Endothelial cell of umbilical vein (primary cell): ENCODE measurements at regions not wholly inside any gene's neighbourhood (a gene's known extent, or its start where the extent isn't known, plus 50 kb on each side); places are given as distances from the start of the nearest gene placed in this dataset.

ENCODE experiments used
- BruUV-seq: library from RNA; stranded (reverse); fragments of 400-500 nt; replicated peaks from 2 replicates; lab custom pipeline; 2021; lab: Mats Ljungman, UMichigan
- CTCF ChIA-PET: fragments of 300-600, 350-600 bp; sonication (Branson Sonifier 250); formaldehyde crosslinking; loops from one replicate; lab custom pipeline; 2021; ENCODE audit warnings: antibody characterized with exemption, inconsistent platforms; lab: Charles Lee
- POLR2A ChIA-PET: fragments of 300-600, 350-600 bp; sonication (Branson Sonifier 250); formaldehyde crosslinking; loops from one replicate; lab custom pipeline; 2021; ENCODE audit warnings: antibody characterized with exemption, inconsistent platforms; lab: Charles Lee
- DNase-seq: peaks from one replicate; pipeline ENCODE4 v3.0.0-alpha.2; 2011; ENCODE audit warnings: low read depth, low spot score
- FAIRE-seq: peaks from 2 replicates; lab custom pipeline; 2011; peaks lifted over from hg19 to GRCh38; lab: Jason Lieb, UNC
- H2AFZ ChIP-seq: 2 replicates; pipeline ENCODE4 v1.6.0; 2012; ENCODE audit warnings: low read depth, low read length, control low read depth, inconsistent platforms
- H3K27ac ChIP-seq: 2 replicates; pipeline ENCODE4 v1.5.1; 2011; ENCODE audit warnings: low read depth, mild to moderate bottlenecking, control low read depth, low read length, moderate library complexity; ENCODE audit not compliant: insufficient read depth
- H3K27me3 ChIP-seq, 2 experiments: 2 replicates each; pipeline versions ENCODE4 v1.6.0 to v1.6.1; 2011; ENCODE audit warnings: low read length in 2 of 2, mixed read lengths in 1 of 2; ENCODE audit not compliant: control insufficient read depth in 2 of 2, insufficient read depth in 2 of 2
- H3K36me3 ChIP-seq, 2 experiments: 2 replicates in 1 of 2; 3 replicates in 1 of 2; pipeline ENCODE4 v1.5.1; 2011; ENCODE audit warnings: low read length in 2 of 2, mild to moderate bottlenecking in 1 of 2, moderate library complexity in 1 of 2; ENCODE audit not compliant: control insufficient read depth in 2 of 2, insufficient read depth in 2 of 2; ENCODE audit errors: extremely low read depth in 1 of 2
- H3K4me1 ChIP-seq: 3 replicates; pipeline ENCODE4 v1.5.1; 2011; ENCODE audit warnings: mild to moderate bottlenecking, low read length; ENCODE audit not compliant: control insufficient read depth, insufficient read depth; ENCODE audit errors: extremely low read depth
- H3K4me2 ChIP-seq: 2 replicates; pipeline ENCODE4 v1.6.1; 2011; ENCODE audit warnings: low read length, control low read depth, mixed read lengths; ENCODE audit not compliant: insufficient read depth
- H3K4me3 ChIP-seq, 3 experiments: fragments of 200-600 bp in 1 of 3; sonication (generic), shearing (Covaris generic) in 1 of 3; replicated peaks in 1 of 3; 2 replicates each; pipeline ENCODE4 v1.5.1; 2011 to 2016; ENCODE audit warnings: control low read depth in 3 of 3, low read length in 3 of 3, mild to moderate bottlenecking in 2 of 3, inconsistent platforms in 1 of 3, low read depth in 1 of 3, moderate library complexity in 1 of 3; ENCODE audit not compliant: insufficient read depth in 1 of 3
- H3K79me2 ChIP-seq: 2 replicates; pipeline ENCODE4 v1.6.0; 2012; ENCODE audit warnings: low read length, inconsistent platforms; ENCODE audit not compliant: control insufficient read depth, insufficient read depth
- H3K9ac ChIP-seq: replicated peaks from 2 replicates; pipeline ENCODE3; 2011; ENCODE audit warnings: low read length, control low read depth; ENCODE audit not compliant: insufficient read depth; ENCODE audit errors: extremely low read depth
- H3K9me1 ChIP-seq: replicated peaks from 3 replicates; pipeline ENCODE4 v1.6.0; 2011; ENCODE audit warnings: mild to moderate bottlenecking, low read length; ENCODE audit not compliant: control insufficient read depth, insufficient read depth; ENCODE audit errors: extremely low read depth
- H3K9me3 ChIP-seq: replicated peaks from 2 replicates; pipeline ENCODE4 v1.5.1; 2012; ENCODE audit warnings: low read length, inconsistent platforms; ENCODE audit not compliant: control insufficient read depth, insufficient read depth
- H4K20me1 ChIP-seq: replicated peaks from 2 replicates; pipeline ENCODE3; 2011; ENCODE audit warnings: mild to moderate bottlenecking, low read length; ENCODE audit not compliant: control insufficient read depth, insufficient read depth; ENCODE audit errors: extremely low read depth
- CTCF ChIP-seq, 2 donors: IDR thresholded peaks; 1 replicate in 1 of 2; 2 replicates in 1 of 2; pipeline ENCODE4 v1.5.1; 2011; ENCODE audit warnings: low read length in 2 of 2, mild to moderate bottlenecking in 2 of 2, moderate library complexity in 2 of 2, control low read depth in 1 of 2, inconsistent platforms in 1 of 2, low read depth in 1 of 2; ENCODE audit not compliant: insufficient read depth in 1 of 2; ENCODE audit errors: extremely low read depth in 1 of 2
- EZH2 ChIP-seq: IDR thresholded peaks from 2 replicates; pipeline ENCODE4 v1.6.1; 2012; ENCODE audit warnings: borderline replicate concordance, low read depth, mild to moderate bottlenecking, moderate library complexity, low read length, inconsistent platforms; ENCODE audit not compliant: severe bottlenecking
- FOS ChIP-seq: IDR thresholded peaks from 2 replicates; pipeline ENCODE4 v1.6.1; 2011; ENCODE audit warnings: mild to moderate bottlenecking, low read length, moderate library complexity, borderline replicate concordance; ENCODE audit not compliant: insufficient read depth
- GATA2 ChIP-seq: IDR thresholded peaks from 2 replicates; pipeline ENCODE4 v1.7.0; 2011; ENCODE audit warnings: low read depth, mild to moderate bottlenecking, moderate library complexity, mixed read lengths, low read length; ENCODE audit not compliant: insufficient read length, insufficient read depth
- JUN ChIP-seq: IDR thresholded peaks from 2 replicates; pipeline ENCODE4 v1.6.1; 2011; ENCODE audit warnings: borderline replicate concordance, low read depth; ENCODE audit not compliant: insufficient read length, insufficient read depth
- MAX ChIP-seq: IDR thresholded peaks from 2 replicates; pipeline ENCODE4 v1.6.1; 2011; ENCODE audit not compliant: insufficient read depth, insufficient read length
- MYC ChIP-seq: IDR thresholded peaks from one replicate; pipeline ENCODE4 v1.6.1; 2011; ENCODE audit warnings: mild to moderate bottlenecking, low read depth, low read length
- POLR2A ChIP-seq: IDR thresholded peaks from 2 replicates; pipeline ENCODE4 v1.6.1; 2012; ENCODE audit warnings: low read depth, mild to moderate bottlenecking, control low read depth, low read length
- POLR2AphosphoS5 ChIP-seq: IDR thresholded peaks from 2 replicates; pipeline ENCODE4 v1.6.1; 2012; ENCODE audit warnings: low read depth, mild to moderate bottlenecking, control low read depth, low read length, moderate library complexity; ENCODE audit not compliant: insufficient read depth
- dilution Hi-C: fragments of 300-500 bp; cut with MboI; formaldehyde crosslinking; loops from one replicate; pipeline ENCODE4 v1.15.0; 2019; ENCODE audit warnings: low sequenced_read_pairs; ENCODE audit not compliant: extremely low pct_ligation_motif_present
- intact Hi-C: fragments of 100-400 bp; cut with micrococcal nuclease; formaldehyde crosslinking; loops from one replicate; pipeline ENCODE4 v1.10.0; 2022

- no peak overlapping the region for H2AFZ ChIP-seq
- FAIRE-seq (no peak), DNase-seq (no peak)
- H3K4me2 ChIP-seq = no peak overlapping the region
- CTCF ChIA-PET = interaction anchor here (0.9 to 1.0 kb wide), 2 partner anchors 20 to 33 kb away, joined by 3 read pairs; no protein-coding TSS in a partner anchor
- POLR2A ChIA-PET = no interaction called here
- H3K4me3 ChIP-seq = no peak overlapping the region
- BruUV-seq = no TSS peak
- H3K9ac ChIP-seq = no peak overlapping the region
- H3K79me2 ChIP-seq = no peaks in the 10 kb centered on the region
- TF ChIP-seq POLR2AphosphoS5 = no peak
- no peak for TF ChIP-seq CTCF (IDR thresholded peaks at IDR 0.05; ENCODE audit: extremely low read depth in 1 of 2, insufficient read depth in 1 of 2, low read depth in 1 of 2, low read length in 2 of 2)
- TF ChIP-seq MYC = no peak
- TF ChIP-seq JUN = no peak
- no peak for TF ChIP-seq GATA2
- TF ChIP-seq MAX = no peak
- TF ChIP-seq POLR2A = no peak
- no peak for TF ChIP-seq EZH2
- TF ChIP-seq FOS = no peak
- H3K4me1 ChIP-seq = no peaks in the 10 kb centered on the region
- H3K9me1 ChIP-seq = no peaks in the 10 kb centered on the region
- dilution Hi-C loops = no loop called here
- H3K9me3 ChIP-seq = no peaks in the 10 kb centered on the region
- no peaks in the 10 kb centered on the region for H4K20me1 ChIP-seq
- H3K36me3 ChIP-seq = no peaks in the 10 kb centered on the region
- intact Hi-C loops = no loop called here
- no peaks in the 10 kb centered on the region for H3K27me3 ChIP-seq
- no peak overlapping the region for H3K27ac ChIP-seq
Observed at GRCh38 chr1:170461762-170462384, 70.1 kb upstream of the GORAB start.
